Panc1 (cell line): ENCODE measurements at regions not wholly inside any gene's neighbourhood (a gene's known extent, or its start where the extent isn't known, plus 50 kb on each side); places are given as distances from the start of the nearest gene placed in this dataset.
"Not testable (repeated sequence)": the region's sequence is repeated elsewhere in the genome, so short reads cannot be mapped to it uniquely, and the experiment has no call there.

Experiments used
- ATAC-seq: fragments of 200-7000 bp; cut with Tn5 transposase; 2 replicates; pipeline ENCODE4 v1.9.1; 2020; ENCODE audit warnings: mild to moderate bottlenecking, moderate library complexity
- BruUV-seq: library from RNA; stranded (reverse); fragments of 400-500 nt; replicated peaks from 2 replicates; lab custom pipeline; 2021; lab: Mats Ljungman, UMichigan
- CTCF ChIA-PET: fragments of 300-600 bp; sonication (Branson Sonifier 250); formaldehyde crosslinking; loops from one replicate; lab custom pipeline; 2022; ENCODE audit warnings: antibody characterized with exemption; lab: Charles Lee
- POLR2A ChIA-PET: fragments of 300-600 bp; sonication (Branson Sonifier 250); formaldehyde crosslinking; loops from one replicate; lab custom pipeline; 2022; ENCODE audit warnings: antibody characterized with exemption; lab: Charles Lee
- DNase-seq: peaks from one replicate; pipeline ENCODE4 v3.0.0-alpha.2; 2010; ENCODE audit warnings: low read depth, low spot score
- H3K27ac ChIP-seq: 2 replicates; pipeline ENCODE4 v1.5.1; 2011; ENCODE audit warnings: mild to moderate bottlenecking, low read length, inconsistent platforms
- H3K27me3 ChIP-seq: fragments of 200-500 bp; sonication (Bioruptor generic); 2 replicates; pipeline ENCODE4 v1.6.0; 2014; ENCODE audit warnings: low read length, inconsistent platforms; ENCODE audit not compliant: control insufficient read depth, insufficient read depth
- H3K36me3 ChIP-seq: fragments of 200-500 bp; sonication (Bioruptor generic); 2 replicates; pipeline ENCODE4 v1.5.1; 2014; ENCODE audit warnings: inconsistent platforms, mild to moderate bottlenecking, low read length, moderate library complexity; ENCODE audit not compliant: control insufficient read depth, insufficient read depth
- H3K4me1 ChIP-seq: 2 replicates; pipeline ENCODE4 v1.5.1; 2011; ENCODE audit warnings: inconsistent platforms, mild to moderate bottlenecking, low read length, moderate library complexity; ENCODE audit not compliant: control insufficient read depth, insufficient read depth
- H3K4me3 ChIP-seq, 2 experiments: 2 replicates each; pipeline ENCODE4 v1.5.1; 2011 to 2012; ENCODE audit warnings: low read depth in 2 of 2, low read length in 2 of 2, mild to moderate bottlenecking in 2 of 2, inconsistent platforms in 1 of 2, moderate library complexity in 1 of 2
- H3K9me3 ChIP-seq: fragments of 200-500 bp; sonication (Bioruptor generic); 2 replicates; pipeline ENCODE4 v1.5.1; 2014; ENCODE audit warnings: low read depth, mild to moderate bottlenecking, inconsistent platforms, low read length, moderate library complexity; ENCODE audit not compliant: control insufficient read depth, insufficient read depth
- CTCF ChIP-seq: fragments of 450-650 bp; IDR thresholded peaks from 2 replicates; pipeline ENCODE4 v1.5.1; 2017; ENCODE audit warnings: mild to moderate bottlenecking
- POLR2AphosphoS5 ChIP-seq: IDR thresholded peaks from 2 replicates; pipeline ENCODE4 v1.6.1; 2012; ENCODE audit warnings: mild to moderate bottlenecking, low read depth, low read length, moderate library complexity
- REST ChIP-seq, 2 experiments: IDR thresholded peaks; 2 replicates each; pipeline ENCODE4 v1.6.1; 2011 to 2012; ENCODE audit warnings: low read depth in 2 of 2, control low read depth in 1 of 2, low read length in 1 of 2, mild to moderate bottlenecking in 1 of 2, moderate library complexity in 1 of 2; ENCODE audit not compliant: insufficient read depth in 1 of 2
- SIN3A ChIP-seq: IDR thresholded peaks from 2 replicates; pipeline ENCODE4 v1.6.1; 2012; ENCODE audit warnings: low read depth, mild to moderate bottlenecking, low read length, moderate library complexity, borderline replicate concordance; ENCODE audit not compliant: insufficient read depth
- TCF7L2 ChIP-seq: IDR thresholded peaks from 2 replicates; pipeline ENCODE4 v1.6.1; 2011; ENCODE audit warnings: mild to moderate bottlenecking, low read depth, low read length, inconsistent platforms
- in situ Hi-C: cut with HindIII; loops from 2 replicates; pipeline ENCODE4 v1.10.0; 2016; ENCODE audit warnings: low sequenced_read_pairs, low pct_unique_long_range_greater_than_20kb
- intact Hi-C: fragments of 100-400 bp; cut with micrococcal nuclease; formaldehyde crosslinking; loops from one replicate; pipeline ENCODE4 v1.10.0; 2022; ENCODE audit not compliant: unreplicated experiment

GRCh38 chr14:28831126-28831525, 64.5 kb downstream of the FOXG1 start:
- no peak for TF ChIP-seq SIN3A
- TF ChIP-seq POLR2AphosphoS5, result no peak
- TF ChIP-seq REST (IDR thresholded peaks at IDR 0.05; ENCODE audit: insufficient read depth in 1 of 2, low read depth in 2 of 2, low read length in 1 of 2), result no peak
- no peak for TF ChIP-seq CTCF
- Histone ChIP-seq H3K27ac (no peak overlapping the region), H3K27me3 (no peaks in the 10 kb centered on the region), H3K4me1 (no peaks in the 10 kb centered on the region), H3K9me3 (no peaks in the 10 kb centered on the region), H3K4me3 (no peak overlapping the region), H3K36me3 (no peaks in the 10 kb centered on the region)
- CTCF ChIA-PET, result no interaction called here
- POLR2A ChIA-PET, result no interaction called here
- intact Hi-C loops (no loop called here), in situ Hi-C loops (no loop called here)
- BruUV-seq, result no TSS peak
- no peak for DNase-seq
- ATAC-seq, result no peak

GRCh38 chr14:28842569-28842968, 76.0 kb downstream of the FOXG1 start:
- in situ Hi-C loops, POLR2A ChIA-PET, CTCF ChIA-PET, H3K36me3 ChIP-seq, H3K27me3 ChIP-seq, DNase-seq, intact Hi-C loops, H3K9me3 ChIP-seq, H3K4me3 ChIP-seq, H3K27ac ChIP-seq, H3K4me1 ChIP-seq, ATAC-seq, BruUV-seq: not testable (repeated sequence)

- ATAC-seq, result no peak
- CTCF ChIA-PET, result no interaction called here
- BruUV-seq, result no TSS peak
Observed at GRCh38 chr14:28867571-28867970, 101.0 kb downstream of the FOXG1 start.

More at GRCh38 chr14:28867571-28867970, 101.0 kb downstream of the FOXG1 start:
- no peaks in the 10 kb centered on the region for H3K27me3 ChIP-seq
- no peaks in the 10 kb centered on the region for H3K36me3 ChIP-seq
- POLR2A ChIA-PET, result no interaction called here
- no peaks in the 10 kb centered on the region for H3K4me1 ChIP-seq
- intact Hi-C loops, result no loop called here
- TF ChIP-seq CTCF (no peak), POLR2AphosphoS5 (no peak), TCF7L2 (no peak), REST (IDR thresholded peaks at IDR 0.05; ENCODE audit: insufficient read depth in 1 of 2, low read depth in 2 of 2, low read length in 1 of 2) (no peak), SIN3A (no peak)
- H3K9me3 ChIP-seq, result no peaks in the 10 kb centered on the region
- in situ Hi-C loops, result no loop called here
- no peak overlapping the region for H3K27ac ChIP-seq
- no peak overlapping the region for H3K4me3 ChIP-seq
- no peak for DNase-seq
